ENCODE measurements at regions not wholly inside any gene's neighbourhood (a gene's known extent, or its start where the extent isn't known, plus 50 kb on each side); places are given as distances from the start of the nearest gene placed in this dataset.

- no peak for TF ChIP-seq POLR2A (IDR thresholded peaks at IDR 0.05; ENCODE audit: low read length)
- no peak for TF ChIP-seq GATA1 (IDR thresholded peaks at IDR 0.05; ENCODE audit: low read depth, low read length)
Observed at GRCh38 chr20:24785141-24786110, 163.6 kb upstream of the CST7 start.

Data from erythroblast (primary cell).